H1 (cell line): ENCODE measurements at regions not wholly inside any gene's neighbourhood (a gene's known extent, or its start where the extent isn't known, plus 50 kb on each side); places are given as distances from the start of the nearest gene placed in this dataset.

Source experiments
- CTCF ChIA-PET: fragments of 300-600 bp; sonication (Branson Sonifier 250); formaldehyde crosslinking; loops from one replicate; lab custom pipeline; 2021; ENCODE audit not compliant: partially characterized antibody; lab: Charles Lee
- POLR2A ChIA-PET: fragments of 300-600 bp; sonication (Branson Sonifier 250); formaldehyde crosslinking; loops from one replicate; lab custom pipeline; 2021; ENCODE audit warnings: inconsistent platforms; ENCODE audit not compliant: partially characterized antibody; lab: Charles Lee
- DNase-seq, 2 experiments: peaks; one replicate each; pipeline versions ENCODE4 v3.0.0 to v3.0.0-alpha.2; 2010 to 2022; ENCODE audit warnings: low spot score in 2 of 2, low read depth in 1 of 2, mixed read lengths in 1 of 2
- FAIRE-seq: peaks from 2 replicates; lab custom pipeline; 2011; peaks lifted over from hg19 to GRCh38; lab: Jason Lieb, UNC
- H2AFZ ChIP-seq: 2 replicates; pipeline ENCODE4 v1.8.1; 2012; ENCODE audit warnings: low read length, inconsistent platforms
- H2AK5ac ChIP-seq: 2 replicates; pipeline ENCODE4 v1.6.1; 2013; ENCODE audit warnings: low read depth, low read length
- H2BK120ac ChIP-seq: replicated peaks from 2 replicates; pipeline ENCODE3; 2013; ENCODE audit warnings: low read depth, low read length, inconsistent platforms
- H2BK12ac ChIP-seq: 2 replicates; pipeline ENCODE4 v1.6.1; 2013; ENCODE audit warnings: low read depth, low read length
- H2BK15ac ChIP-seq: 2 replicates; pipeline ENCODE4 v1.6.1; 2013; ENCODE audit warnings: low read length
- H2BK20ac ChIP-seq: 2 replicates; pipeline ENCODE4 v1.6.1; 2013; ENCODE audit warnings: low read length
- H2BK5ac ChIP-seq: 2 replicates; pipeline ENCODE4 v1.6.1; 2013; ENCODE audit warnings: low read depth, low read length
- H3K14ac ChIP-seq: 2 replicates; pipeline ENCODE4 v1.6.1; 2013; ENCODE audit warnings: inconsistent platforms; ENCODE audit not compliant: insufficient read length
- H3K18ac ChIP-seq: 2 replicates; pipeline ENCODE4 v1.6.1; 2013; ENCODE audit warnings: low read length; ENCODE audit errors: extremely low read depth
- H3K23ac ChIP-seq: 2 replicates; pipeline ENCODE4 v1.6.1; 2013; ENCODE audit warnings: inconsistent platforms; ENCODE audit not compliant: insufficient read length
- H3K23me2 ChIP-seq: 2 replicates; pipeline ENCODE4 v1.6.1; 2013; ENCODE audit warnings: low read depth, low read length
- H3K27ac ChIP-seq: 2 replicates; pipeline ENCODE4 v1.6.1; 2011; ENCODE audit warnings: low read depth, low read length, inconsistent platforms
- H3K27me3 ChIP-seq, 4 experiments: replicated peaks in 1 of 4; 1 replicate in 1 of 4; 2 replicates in 3 of 4; pipeline versions ENCODE4 v1.6.1 to v1.8.1; 2011 to 2013; ENCODE audit warnings: low read length in 3 of 4, mild to moderate bottlenecking in 3 of 4, inconsistent platforms in 2 of 4, mixed read lengths in 2 of 4, moderate library complexity in 1 of 4; ENCODE audit not compliant: control insufficient read depth in 3 of 4, insufficient read depth in 3 of 4; ENCODE audit errors: extremely low read depth in 1 of 4
- H3K36me3 ChIP-seq, 4 experiments: 2 replicates each; pipeline versions ENCODE4 v1.6.1 to v1.8.1; 2011 to 2013; ENCODE audit warnings: mild to moderate bottlenecking in 4 of 4, low read length in 3 of 4, moderate library complexity in 2 of 4, control low read depth in 1 of 4, inconsistent platforms in 1 of 4; ENCODE audit not compliant: insufficient read depth in 4 of 4, control insufficient read depth in 2 of 4
- H3K4ac ChIP-seq: replicated peaks from 2 replicates; pipeline ENCODE3; 2013; ENCODE audit warnings: low read length, low read depth, mixed read lengths, inconsistent platforms; ENCODE audit not compliant: insufficient read length
- H3K4me1 ChIP-seq, 4 experiments: replicated peaks in 1 of 4; 1 replicate in 1 of 4; 2 replicates in 3 of 4; pipeline versions ENCODE4 v1.6.1 to v1.8.1; 2011 to 2013; ENCODE audit warnings: low read length in 3 of 4, inconsistent platforms in 2 of 4, mixed read lengths in 1 of 4; ENCODE audit not compliant: insufficient read depth in 4 of 4, control insufficient read depth in 3 of 4
- H3K4me2 ChIP-seq, 2 experiments: 2 replicates each; pipeline versions ENCODE4 v1.6.1 to v1.8.1; 2011 to 2013; ENCODE audit warnings: low read depth in 2 of 2, low read length in 2 of 2, control low read depth in 1 of 2, inconsistent platforms in 1 of 2, mild to moderate bottlenecking in 1 of 2; ENCODE audit not compliant: insufficient read depth in 1 of 2
- H3K4me3 ChIP-seq, 4 experiments: fragments of 200-600, 300-600 bp in 1 of 4; sonication (generic), shearing (Covaris generic), sonication (Bioruptor Twin) in 1 of 4; 2 replicates each; pipeline versions ENCODE4 v1.5.1 to v1.8.1; 2011 to 2016; ENCODE audit warnings: low read length in 4 of 4, low read depth in 3 of 4, control low read depth in 2 of 4, inconsistent platforms in 2 of 4, mild to moderate bottlenecking in 2 of 4, mixed read lengths in 1 of 4, moderate library complexity in 1 of 4; ENCODE audit not compliant: insufficient read depth in 2 of 4; ENCODE audit errors: extremely low read depth in 1 of 4
- H3K56ac ChIP-seq: replicated peaks from 2 replicates; pipeline ENCODE3; 2013; ENCODE audit warnings: low read depth, mild to moderate bottlenecking, mixed read lengths, low read length, inconsistent platforms; ENCODE audit not compliant: insufficient read length
- H3K79me1 ChIP-seq: 2 replicates; pipeline ENCODE4 v1.6.1; 2013; ENCODE audit warnings: low read depth, low read length, control low read depth
- H3K79me2 ChIP-seq, 2 experiments: 2 replicates each; pipeline versions ENCODE4 v1.6.1 to v1.8.1; 2012 to 2013; ENCODE audit warnings: low read length in 2 of 2, mild to moderate bottlenecking in 2 of 2, inconsistent platforms in 1 of 2; ENCODE audit not compliant: insufficient read depth in 2 of 2, control insufficient read depth in 1 of 2
- H3K9ac ChIP-seq, 4 experiments: replicated peaks in 1 of 4; 1 replicate in 1 of 4; 2 replicates in 3 of 4; pipeline versions ENCODE4 v1.6.1 to v1.8.1; 2011 to 2013; ENCODE audit warnings: low read depth in 3 of 4, low read length in 3 of 4, control low read depth in 2 of 4, mild to moderate bottlenecking in 2 of 4, moderate library complexity in 2 of 4, inconsistent platforms in 1 of 4; ENCODE audit errors: extremely low read depth in 1 of 4
- H3K9me3 ChIP-seq, 2 experiments: 2 replicates each; pipeline versions ENCODE4 v1.6.1 to v1.8.1; 2012 to 2013; ENCODE audit warnings: mild to moderate bottlenecking in 2 of 2, moderate library complexity in 2 of 2, control low read depth in 1 of 2, inconsistent platforms in 1 of 2, low read depth in 1 of 2, low read length in 1 of 2, mixed read lengths in 1 of 2; ENCODE audit not compliant: insufficient read depth in 2 of 2
- H4K20me1 ChIP-seq, 2 experiments: replicated peaks in 1 of 2; 2 replicates each; pipeline versions ENCODE3 to v1.8.1; 2011 to 2013; ENCODE audit warnings: inconsistent platforms in 2 of 2, low read length in 2 of 2, mild to moderate bottlenecking in 1 of 2; ENCODE audit not compliant: insufficient read depth in 2 of 2, control insufficient read depth in 1 of 2
- H4K5ac ChIP-seq: 2 replicates; pipeline ENCODE4 v1.6.1; 2013; ENCODE audit warnings: low read length, low read depth, mixed read lengths, inconsistent platforms; ENCODE audit not compliant: insufficient read length
- H4K8ac ChIP-seq: 2 replicates; pipeline ENCODE4 v1.8.0; 2013; ENCODE audit warnings: mild to moderate bottlenecking, moderate library complexity, low read length, inconsistent platforms; ENCODE audit not compliant: insufficient read depth; ENCODE audit errors: extremely low read depth
- H4K91ac ChIP-seq: replicated peaks from 2 replicates; pipeline ENCODE3; 2013; ENCODE audit warnings: low read length, mixed read lengths, inconsistent platforms; ENCODE audit not compliant: insufficient read length
- ASH2L ChIP-seq: fragments of 200-600, 300-600 bp; sonication (generic); IDR thresholded peaks from one replicate; pipeline ENCODE4 v1.7.1; 2017; ENCODE audit warnings: low read length
- CHD1 ChIP-seq: IDR thresholded peaks from 2 replicates; pipeline ENCODE4 v1.6.1; 2012; ENCODE audit warnings: low read depth, low read length, improper control_type of control experiment
- CHD2 ChIP-seq: IDR thresholded peaks from 2 replicates; pipeline ENCODE4 v1.6.1; 2012; ENCODE audit warnings: low read length, improper control_type of control experiment
- CREB1 ChIP-seq: IDR thresholded peaks from 2 replicates; pipeline ENCODE4 v1.6.1; 2012; ENCODE audit warnings: inconsistent platforms
- EGR1 ChIP-seq: IDR thresholded peaks from 2 replicates; pipeline ENCODE4 v1.6.1; 2011; ENCODE audit warnings: low read depth, low read length, borderline replicate concordance
- NRF1 ChIP-seq: IDR thresholded peaks from 2 replicates; pipeline ENCODE4 v1.6.1; 2011; ENCODE audit warnings: mild to moderate bottlenecking, low read depth, low read length, improper control_type of control experiment
- PHF8 ChIP-seq: fragments of 200-600 bp; sonication (generic); conservative IDR thresholded peaks from 2 replicates; pipeline ENCODE4 v1.7.1; 2012; ENCODE audit warnings: low read depth, mild to moderate bottlenecking, inconsistent platforms, low read length, moderate library complexity
- POLR2A ChIP-seq, 2 experiments: IDR thresholded peaks; 1 replicate in 1 of 2; 2 replicates in 1 of 2; pipeline ENCODE4 v1.6.1; 2011; ENCODE audit warnings: low read depth in 2 of 2, low read length in 2 of 2, mild to moderate bottlenecking in 2 of 2; ENCODE audit errors: control extremely low read depth in 1 of 2
- RAD21 ChIP-seq, 2 experiments: IDR thresholded peaks in 1 of 2; conservative IDR thresholded peaks in 1 of 2; 2 replicates each; pipeline ENCODE4 v1.6.1; 2011; ENCODE audit warnings: low read depth in 2 of 2, low read length in 2 of 2, improper control_type of control experiment in 1 of 2, inconsistent platforms in 1 of 2, mild to moderate bottlenecking in 1 of 2, moderate library complexity in 1 of 2
- RBBP5 ChIP-seq: IDR thresholded peaks from 2 replicates; pipeline ENCODE4 v1.7.1; 2012; ENCODE audit warnings: low read depth, mild to moderate bottlenecking, inconsistent platforms, low read length, moderate library complexity, borderline replicate concordance
- SIX5 ChIP-seq: IDR thresholded peaks from 2 replicates; pipeline ENCODE4 v1.6.1; 2011; ENCODE audit warnings: mild to moderate bottlenecking, low read depth, low read length
- SRF ChIP-seq: IDR thresholded peaks from 2 replicates; pipeline ENCODE4 v1.6.1; 2011; ENCODE audit warnings: mild to moderate bottlenecking, low read depth, low read length, moderate library complexity
- TBP ChIP-seq: IDR thresholded peaks from 2 replicates; pipeline ENCODE4 v1.6.1; 2011; ENCODE audit warnings: low read depth, low read length, improper control_type of control experiment
- TEAD4 ChIP-seq: IDR thresholded peaks from 2 replicates; pipeline ENCODE4 v1.6.1; 2012; ENCODE audit warnings: low read depth, low read length, inconsistent platforms, mixed read lengths
- WGBS, 2 experiments: shearing (Covaris generic) in 1 of 2; methylation state at CpG; one replicate each; pipeline versions ENCODE4 v1.1.6 to v1.1.7; 2013 to 2015; ENCODE audit warnings: low lambda C conversion rate in 2 of 2, mixed read lengths in 2 of 2, inconsistent platforms in 1 of 2, low coverage in 1 of 2, missing lambda C conversion rate in 1 of 2; ENCODE audit not compliant: insufficient replicate concordance in 2 of 2, insufficient coverage in 1 of 2, insufficient read length in 1 of 2; ENCODE audit errors: extremely low coverage in 1 of 2, missing lambda C conversion rate in 1 of 2; 5-methylcytosine and 5-hydroxymethylcytosine counted together
- TF ChIP-seq, protein P1 (sequence below): IDR thresholded peaks from 2 replicates; pipeline ENCODE4 v1.6.1; 2011; ENCODE audit warnings: low read length, improper control_type of control experiment

DNA sequence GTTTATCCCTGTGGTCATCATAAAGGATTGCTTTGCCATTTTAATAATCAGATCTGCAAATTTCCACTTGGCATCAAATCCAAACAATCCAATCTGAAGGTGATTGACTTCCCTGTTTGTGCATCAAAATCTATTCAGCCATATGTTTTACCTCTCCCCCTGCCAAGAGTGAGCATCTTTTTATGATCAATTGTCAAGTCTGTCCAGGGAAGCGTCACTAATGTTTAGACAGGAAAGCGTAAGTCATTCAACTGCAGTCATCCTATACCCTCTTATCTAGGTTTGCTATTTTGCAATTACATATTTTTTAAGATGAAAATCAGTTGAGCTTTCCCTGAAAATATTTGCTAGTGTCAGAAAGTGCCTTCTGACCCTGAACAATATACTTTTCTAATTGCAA is 1224.1 kb upstream of the SEL1L start:
- POLR2A ChIA-PET: no interaction called here
- CTCF ChIA-PET: interaction anchor here (0.7 kb wide), 1 partner anchor 931 kb away, joined by 3 read pairs; no protein-coding TSS in a partner anchor
- Histone ChIP-seq H3K4me1 (peaks cover 0 to 3% (median 0%) of the 10 kb centered on the region in 4 experiments; a peak in 2 of 7 replicates), H2BK15ac (no peak overlapping the region), H4K20me1 (no peaks in the 10 kb centered on the region), H3K23ac (no peak overlapping the region), H3K18ac (no peak overlapping the region), H2BK12ac (no peak overlapping the region), H3K36me3 (no peaks in the 10 kb centered on the region), H4K5ac (no peak overlapping the region), H3K27ac (no peak overlapping the region), H2AFZ (no peak overlapping the region), H3K56ac (no peak overlapping the region), H3K79me1 (no peaks in the 10 kb centered on the region), H3K9me3 (no peaks in the 10 kb centered on the region), H3K4me2 (no peak overlapping the region), H3K4me3 (no peak overlapping the region), H3K9ac (no peak overlapping the region), H3K14ac (no peak overlapping the region), H3K79me2 (no peaks in the 10 kb centered on the region), H4K8ac (no peak overlapping the region), H3K23me2 (no peaks in the 10 kb centered on the region), H3K4ac (no peak overlapping the region), H2BK120ac (no peak overlapping the region), H2BK5ac (no peak overlapping the region), H2BK20ac (no peak overlapping the region), H4K91ac (no peak overlapping the region), H3K27me3 (no peaks in the 10 kb centered on the region), H2AK5ac (no peak overlapping the region)
- DNase-seq (no peak), FAIRE-seq (no peak)
- 95% methylated on average over 2 of the region's 2 CpGs; no CpG with 5 or more reads in 1 of the 2 experiments for WGBS, 2 experiments
- TF ChIP-seq CHD2: no peak
- no peak for TF ChIP-seq RAD21 (IDR thresholded peaks at IDR 0.05 in 1 of 2, conservative IDR thresholded peaks at IDR 0.05 in 1 of 2; ENCODE audit: low read depth in 2 of 2, low read length in 2 of 2)
- no peak for TF ChIP-seq POLR2A (IDR thresholded peaks at IDR 0.05; ENCODE audit: control extremely low read depth in 1 of 2, low read depth in 2 of 2, low read length in 2 of 2)
- TF ChIP-seq CHD1: no peak
- no peak for TF ChIP-seq SIX5
- TF ChIP-seq, protein P1, sequence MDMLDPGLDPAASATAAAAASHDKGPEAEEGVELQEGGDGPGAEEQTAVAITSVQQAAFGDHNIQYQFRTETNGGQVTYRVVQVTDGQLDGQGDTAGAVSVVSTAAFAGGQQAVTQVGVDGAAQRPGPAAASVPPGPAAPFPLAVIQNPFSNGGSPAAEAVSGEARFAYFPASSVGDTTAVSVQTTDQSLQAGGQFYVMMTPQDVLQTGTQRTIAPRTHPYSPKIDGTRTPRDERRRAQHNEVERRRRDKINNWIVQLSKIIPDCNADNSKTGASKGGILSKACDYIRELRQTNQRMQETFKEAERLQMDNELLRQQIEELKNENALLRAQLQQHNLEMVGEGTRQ: no peak
- no peak for TF ChIP-seq SRF
- TF ChIP-seq NRF1: no peak
- TF ChIP-seq ASH2L: no peak
- no peak for TF ChIP-seq CREB1
- TF ChIP-seq RBBP5: no peak
- no peak for TF ChIP-seq TEAD4
- no peak for TF ChIP-seq PHF8
- no peak for TF ChIP-seq TBP
- no peak for TF ChIP-seq EGR1
